Spinal cord (tissue), 9 donors: ENCODE measurements at regions not wholly inside any gene's neighbourhood (a gene's known extent, or its start where the extent isn't known, plus 50 kb on each side); places are given as distances from the start of the nearest gene placed in this dataset.
"Not testable (repeated sequence)": the region's sequence is repeated elsewhere in the genome, so short reads cannot be mapped to it uniquely, and the experiment has no call there.

Experiments
- DNase-seq, 6 donors: peaks; one replicate each; pipeline versions ENCODE4 v3.0.0 to v3.0.0-alpha.2; 2013 to 2015; ENCODE audit warnings: low spot score in 6 of 6, low read depth in 4 of 6
- H3K27ac ChIP-seq: one replicate; pipeline ENCODE4 v1.5.1; 2013; ENCODE audit warnings: low read depth, low read length, control low read depth
- H3K27me3 ChIP-seq: one replicate; pipeline ENCODE4 v1.6.1; 2013; ENCODE audit warnings: low read length; ENCODE audit not compliant: control insufficient read depth, insufficient read depth
- H3K36me3 ChIP-seq: one replicate; pipeline ENCODE4 v1.6.1; 2013; ENCODE audit warnings: low read length; ENCODE audit not compliant: control insufficient read depth, insufficient read depth
- H3K4me1 ChIP-seq: one replicate; pipeline ENCODE4 v1.6.1; 2013; ENCODE audit warnings: low read length; ENCODE audit not compliant: control insufficient read depth, insufficient read depth
- H3K4me3 ChIP-seq: one replicate; pipeline ENCODE4 v1.5.1; 2013; ENCODE audit warnings: low read depth, low read length, control low read depth
- H3K9me3 ChIP-seq: one replicate; pipeline ENCODE4 v1.6.1; 2013; ENCODE audit warnings: low read length; ENCODE audit not compliant: control insufficient read depth, insufficient read depth
- whole genome bisulfite sequencing: methylation state at CpG from one replicate; pipeline ENCODE4 v1.1.5; 2013; ENCODE audit warnings: missing lambda C conversion rate; ENCODE audit not compliant: insufficient coverage; 5-methylcytosine and 5-hydroxymethylcytosine counted together
- donor health status: healthy.

DNA sequence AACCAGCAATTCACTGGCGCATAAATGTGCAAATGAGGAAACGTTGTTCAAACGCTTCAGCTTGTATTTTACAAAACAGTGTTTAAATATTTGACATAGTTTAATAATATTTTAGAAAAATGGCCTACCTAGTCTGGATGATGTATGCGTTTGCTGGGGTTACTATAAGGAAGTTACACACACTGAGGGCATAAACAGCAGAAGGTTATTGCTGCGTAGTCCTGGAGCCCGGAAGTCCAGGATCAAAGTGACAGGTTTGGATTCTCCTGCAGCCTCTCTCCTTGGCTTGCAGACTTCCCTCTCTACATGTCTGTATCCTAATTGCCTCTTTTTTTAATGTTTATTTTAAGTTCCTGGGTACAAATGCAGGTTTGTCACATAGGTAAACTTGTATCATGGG lies 106.0 kb upstream of the PABPC3 start:
- not testable (repeated sequence) for DNase-seq, H3K27me3 ChIP-seq, H3K4me1 ChIP-seq, H3K4me3 ChIP-seq, H3K27ac ChIP-seq, H3K36me3 ChIP-seq, H3K9me3 ChIP-seq
- no CpG with 5 or more reads among the region's 6 CpGs for WGBS

GRCh38 chr13:24992946-24993345 lies 103.0 kb upstream of the PABPC3 start:
- not testable (repeated sequence) for H3K36me3 ChIP-seq, H3K27ac ChIP-seq, H3K9me3 ChIP-seq, H3K27me3 ChIP-seq, H3K4me3 ChIP-seq, DNase-seq, H3K4me1 ChIP-seq
- WGBS: 91% methylated on average over 4 of the region's 4 CpGs

DNA sequence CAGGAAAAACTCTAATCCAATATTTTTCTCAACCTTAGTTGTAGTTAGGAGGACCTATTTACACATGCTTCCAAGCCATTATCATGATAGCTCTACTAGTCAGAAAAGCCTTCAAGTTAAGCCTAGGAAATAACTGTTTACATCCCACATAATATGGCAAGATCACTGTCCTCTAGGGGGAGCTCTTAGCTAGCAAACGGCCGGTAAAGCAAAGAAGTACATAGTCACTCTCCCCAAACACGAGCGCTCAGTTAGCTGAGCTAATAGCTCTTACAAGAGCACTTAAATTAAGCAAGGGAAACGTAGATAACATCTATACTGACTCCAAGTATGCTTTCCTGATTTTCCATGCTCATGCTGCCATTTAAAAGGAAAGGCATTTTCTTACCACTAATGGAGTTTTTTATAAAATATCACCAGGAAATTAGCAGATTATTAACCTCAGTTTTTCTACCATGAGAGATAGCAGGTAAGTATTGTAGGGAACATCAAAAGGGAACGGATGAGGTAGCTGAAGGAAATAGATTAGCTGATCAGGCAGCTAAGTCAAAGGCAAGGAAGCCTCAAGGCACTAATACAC lies 100.6 kb upstream of the PABPC3 start:
- peak in 5 of 6 donors; percentile 54 to 92 (median 60) for DNase-seq
- no peaks in the 10 kb centered on the region for H3K36me3 ChIP-seq
- no peaks in the 10 kb centered on the region for H3K9me3 ChIP-seq
- no peak overlapping the region for H3K27ac ChIP-seq
- H3K4me3 ChIP-seq: no peak overlapping the region
- H3K27me3 ChIP-seq: no peaks in the 10 kb centered on the region
- no peaks in the 10 kb centered on the region for H3K4me1 ChIP-seq
- WGBS: 7% methylated on average over 3 of the region's 6 CpGs

DNA sequence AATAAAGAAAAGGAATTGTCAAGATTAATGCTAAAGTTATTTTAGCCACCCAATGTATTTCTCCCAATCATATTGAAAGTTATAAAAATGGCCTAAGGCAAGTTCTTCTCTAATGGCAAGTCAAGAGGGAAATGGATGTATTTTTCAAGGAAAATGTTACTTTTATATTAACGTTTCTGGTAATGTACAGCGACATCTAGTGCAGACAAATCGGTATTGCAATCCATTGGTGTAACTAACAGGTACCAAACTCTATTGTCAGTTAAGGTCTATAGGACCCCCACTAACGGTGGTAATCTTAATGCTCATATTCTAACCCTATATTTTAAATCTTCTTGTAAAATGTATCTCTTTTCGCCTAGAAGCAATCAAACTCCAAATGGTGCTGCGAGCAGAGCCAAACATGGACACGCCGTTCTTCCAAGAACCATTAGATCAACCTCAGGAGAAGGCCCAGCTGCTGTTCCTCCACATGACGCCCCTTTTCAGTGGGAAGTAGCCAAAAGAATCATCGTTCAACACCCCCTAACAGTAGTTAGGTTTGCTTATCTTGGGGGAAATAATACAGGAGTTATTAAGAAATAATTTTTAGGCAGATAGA lies 98.5 kb upstream of the PABPC3 start:
- 0% methylated on average over 1 of the region's 10 CpGs for WGBS
- peak in 4 of 6 donors; percentile 31 to 87 (median 50) for DNase-seq
- Histone ChIP-seq H3K36me3 (no peaks in the 10 kb centered on the region), H3K4me3 (no peak overlapping the region), H3K27me3 (no peaks in the 10 kb centered on the region), H3K9me3 (no peaks in the 10 kb centered on the region), H3K27ac (no peak overlapping the region), H3K4me1 (no peaks in the 10 kb centered on the region)

DNA sequence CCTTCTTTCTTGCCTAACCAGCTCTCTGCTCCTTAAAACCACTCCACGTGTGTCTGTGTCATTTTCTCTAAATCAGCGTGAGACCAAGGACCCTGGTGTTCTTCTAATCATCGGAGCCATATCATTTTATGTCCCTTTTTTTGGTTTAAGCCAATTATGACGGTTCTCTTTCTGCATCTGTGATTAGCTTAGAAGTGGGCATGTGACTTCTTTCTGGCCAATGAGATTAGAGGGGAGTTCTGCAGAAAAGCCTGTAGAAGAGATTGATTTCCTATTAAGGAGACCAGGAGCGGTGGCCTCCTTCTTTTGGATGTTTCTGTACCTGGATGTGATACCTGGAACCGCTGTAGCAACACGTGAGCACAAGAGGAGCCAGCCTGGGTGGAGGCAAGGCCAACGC lies 97.5 kb upstream of the PABPC3 start:
- no peaks in the 10 kb centered on the region for H3K27me3 ChIP-seq
- H3K27ac ChIP-seq: no peak overlapping the region
- no peak overlapping the region for H3K4me3 ChIP-seq
- 89% methylated on average over 8 of the region's 8 CpGs for WGBS
- DNase-seq: no peak
- no peaks in the 10 kb centered on the region for H3K4me1 ChIP-seq
- no peaks in the 10 kb centered on the region for H3K9me3 ChIP-seq
- H3K36me3 ChIP-seq: no peaks in the 10 kb centered on the region

DNA sequence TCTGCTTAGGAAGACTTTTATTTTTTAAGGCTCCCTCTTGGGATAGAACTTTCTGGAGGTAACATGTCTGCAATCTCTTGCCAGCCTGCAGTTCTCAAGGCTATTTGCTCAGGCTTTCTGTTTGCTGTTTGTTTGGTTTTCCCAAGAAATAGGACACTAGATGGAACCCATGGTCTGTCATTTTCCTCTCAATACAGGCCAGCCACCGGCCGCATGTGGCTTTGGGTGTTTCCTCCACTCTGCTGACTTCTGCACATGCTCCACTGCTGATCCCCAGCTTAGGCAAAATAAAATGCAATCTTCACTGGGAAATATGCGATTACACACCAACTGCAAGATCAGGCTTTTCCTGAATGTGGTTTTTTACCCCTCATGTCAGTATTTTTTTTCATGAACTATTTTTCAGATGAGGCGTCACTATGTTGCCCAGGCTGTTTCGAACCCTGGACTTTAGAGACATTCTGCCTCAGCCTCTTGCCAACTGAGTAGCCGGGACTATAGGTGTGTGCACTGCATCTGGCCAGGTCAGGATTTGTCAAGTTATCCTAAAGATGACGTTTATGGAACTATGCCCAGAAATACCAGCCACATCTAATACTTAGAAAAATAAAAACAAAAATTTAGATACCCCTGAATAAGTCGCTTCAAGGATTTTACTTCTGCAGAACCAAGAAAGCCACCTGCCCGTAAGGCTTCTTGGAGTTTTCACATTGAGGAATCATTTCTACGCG lies 94.3 kb upstream of the PABPC3 start:
- Histone ChIP-seq H3K4me3 (no peak overlapping the region), H3K27ac (no peak overlapping the region), H3K9me3 (no peaks in the 10 kb centered on the region), H3K27me3 (no peaks in the 10 kb centered on the region), H3K4me1 (no peaks in the 10 kb centered on the region), H3K36me3 (no peaks in the 10 kb centered on the region)
- peak in 1 of 6 donors; percentile 25 for DNase-seq
- 80% methylated on average over 6 of the region's 11 CpGs for WGBS

GRCh38 chr13:25002311-25002710 lies 93.6 kb upstream of the PABPC3 start:
- DNase-seq, H3K9me3 ChIP-seq, H3K4me1 ChIP-seq, H3K27me3 ChIP-seq, H3K27ac ChIP-seq, H3K4me3 ChIP-seq, H3K36me3 ChIP-seq: not testable (repeated sequence)
- 64% methylated on average over 11 of the region's 14 CpGs for WGBS

GRCh38 chr13:25004489-25004888 lies 91.4 kb upstream of the PABPC3 start:
- H3K9me3 ChIP-seq, DNase-seq, H3K27ac ChIP-seq, H3K4me3 ChIP-seq, H3K4me1 ChIP-seq, H3K36me3 ChIP-seq, H3K27me3 ChIP-seq: not testable (repeated sequence)
- no CpG with 5 or more reads among the region's 10 CpGs for WGBS

- H3K9me3 ChIP-seq, H3K4me3 ChIP-seq, H3K36me3 ChIP-seq, H3K27ac ChIP-seq, H3K27me3 ChIP-seq, H3K4me1 ChIP-seq: not testable (repeated sequence)
- no CpG with 5 or more reads among the region's 5 CpGs for WGBS
- DNase-seq: peak; percentile 33 to 88 (median 58)
Observed at GRCh38 chr13:25005050-25005497, 90.9 kb upstream of the PABPC3 start.

- H3K9me3 ChIP-seq, H3K27me3 ChIP-seq, H3K4me3 ChIP-seq, H3K27ac ChIP-seq, H3K4me1 ChIP-seq, DNase-seq, H3K36me3 ChIP-seq: not testable (repeated sequence)
- WGBS: no CpG with 5 or more reads among the region's 3 CpGs
Observed at GRCh38 chr13:25007389-25007788, 88.5 kb upstream of the PABPC3 start.
